Suprapubic skin (tissue), 4 donors: ENCODE measurements at regions not wholly inside any gene's neighbourhood (a gene's known extent, or its start where the extent isn't known, plus 50 kb on each side); places are given as distances from the start of the nearest gene placed in this dataset.

Experiments
- DNase-seq, 2 donors: peaks; one replicate each; pipeline ENCODE4 v3.0.0-alpha.2; 2019; ENCODE audit warnings: low spot score in 2 of 2
- H3K27ac ChIP-seq: fragments of 200-600 bp; sonication (generic); one replicate; pipeline ENCODE4 v1.5.1; 2019
- H3K27me3 ChIP-seq: fragments of 200-600 bp; sonication (generic); one replicate; pipeline ENCODE4 v1.5.1; 2019
- H3K36me3 ChIP-seq: fragments of 200-600 bp; sonication (generic); one replicate; pipeline ENCODE4 v1.5.1; 2019
- H3K4me1 ChIP-seq: fragments of 200-600 bp; sonication (generic); one replicate; pipeline ENCODE4 v1.5.1; 2019
- H3K4me3 ChIP-seq: fragments of 200-600 bp; sonication (generic); one replicate; pipeline ENCODE4 v1.5.1; 2019; ENCODE audit warnings: mild to moderate bottlenecking
- H3K9me3 ChIP-seq: fragments of 200-600 bp; sonication (generic); one replicate; pipeline ENCODE4 v1.5.1; 2019
- EP300 ChIP-seq: sonication (generic); formaldehyde crosslinking; IDR thresholded peaks from one replicate; pipeline ENCODE4 v1.6.1; 2017; ENCODE audit warnings: antibody characterized with exemption
- POLR2A ChIP-seq, 2 donors: fragments of 450-650 bp; IDR thresholded peaks; one replicate each; pipeline ENCODE4 v1.6.1; 2017; ENCODE audit warnings: antibody characterized with exemption in 2 of 2, mild to moderate bottlenecking in 2 of 2, moderate library complexity in 2 of 2
- POLR2AphosphoS5 ChIP-seq, 3 donors: sonication (generic); formaldehyde crosslinking; IDR thresholded peaks; one replicate each; pipeline ENCODE4 v1.6.1; 2017; ENCODE audit warnings: antibody characterized with exemption in 3 of 3
- WGBS: methylation state at CpG from one replicate; pipeline ENCODE4 v1.1.5; 2018; 5-methylcytosine and 5-hydroxymethylcytosine counted together
- TF ChIP-seq, protein P1 (sequence below), 2 donors: fragments of 200-600 bp in 1 of 2; fragments of 450-650 bp in 1 of 2; sonication (generic) in 1 of 2; IDR thresholded peaks; one replicate each; pipeline ENCODE4 v1.5.1; 2016 to 2019; ENCODE audit warnings: antibody characterized with exemption in 2 of 2, mild to moderate bottlenecking in 1 of 2, moderate library complexity in 1 of 2

GRCh38 chr10:88196291-88196690, 332.9 kb downstream of the PTEN start:
- Histone ChIP-seq H3K9me3 (no peaks in the 10 kb centered on the region), H3K27me3 (no peaks in the 10 kb centered on the region), H3K4me3 (no peak overlapping the region), H3K4me1 (peaks cover 14% of the 10 kb centered on the region), H3K36me3 (no peaks in the 10 kb centered on the region), H3K27ac (no peak overlapping the region)
- TF ChIP-seq POLR2A (IDR thresholded peaks at IDR 0.05) (no peak), POLR2AphosphoS5 (IDR thresholded peaks at IDR 0.05) (no peak), EP300 (no peak)
- TF ChIP-seq, protein P1, sequence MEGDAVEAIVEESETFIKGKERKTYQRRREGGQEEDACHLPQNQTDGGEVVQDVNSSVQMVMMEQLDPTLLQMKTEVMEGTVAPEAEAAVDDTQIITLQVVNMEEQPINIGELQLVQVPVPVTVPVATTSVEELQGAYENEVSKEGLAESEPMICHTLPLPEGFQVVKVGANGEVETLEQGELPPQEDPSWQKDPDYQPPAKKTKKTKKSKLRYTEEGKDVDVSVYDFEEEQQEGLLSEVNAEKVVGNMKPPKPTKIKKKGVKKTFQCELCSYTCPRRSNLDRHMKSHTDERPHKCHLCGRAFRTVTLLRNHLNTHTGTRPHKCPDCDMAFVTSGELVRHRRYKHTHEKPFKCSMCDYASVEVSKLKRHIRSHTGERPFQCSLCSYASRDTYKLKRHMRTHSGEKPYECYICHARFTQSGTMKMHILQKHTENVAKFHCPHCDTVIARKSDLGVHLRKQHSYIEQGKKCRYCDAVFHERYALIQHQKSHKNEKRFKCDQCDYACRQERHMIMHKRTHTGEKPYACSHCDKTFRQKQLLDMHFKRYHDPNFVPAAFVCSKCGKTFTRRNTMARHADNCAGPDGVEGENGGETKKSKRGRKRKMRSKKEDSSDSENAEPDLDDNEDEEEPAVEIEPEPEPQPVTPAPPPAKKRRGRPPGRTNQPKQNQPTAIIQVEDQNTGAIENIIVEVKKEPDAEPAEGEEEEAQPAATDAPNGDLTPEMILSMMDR (IDR thresholded peaks at IDR 0.05): no peak
- 52% methylated on average over 1 of the region's 1 CpG for WGBS
- DNase-seq: no peak

GRCh38 chr10:88198023-88198422, 334.6 kb downstream of the PTEN start:
- whole genome bisulfite sequencing: 86% methylated on average over 3 of the region's 3 CpGs

DNA sequence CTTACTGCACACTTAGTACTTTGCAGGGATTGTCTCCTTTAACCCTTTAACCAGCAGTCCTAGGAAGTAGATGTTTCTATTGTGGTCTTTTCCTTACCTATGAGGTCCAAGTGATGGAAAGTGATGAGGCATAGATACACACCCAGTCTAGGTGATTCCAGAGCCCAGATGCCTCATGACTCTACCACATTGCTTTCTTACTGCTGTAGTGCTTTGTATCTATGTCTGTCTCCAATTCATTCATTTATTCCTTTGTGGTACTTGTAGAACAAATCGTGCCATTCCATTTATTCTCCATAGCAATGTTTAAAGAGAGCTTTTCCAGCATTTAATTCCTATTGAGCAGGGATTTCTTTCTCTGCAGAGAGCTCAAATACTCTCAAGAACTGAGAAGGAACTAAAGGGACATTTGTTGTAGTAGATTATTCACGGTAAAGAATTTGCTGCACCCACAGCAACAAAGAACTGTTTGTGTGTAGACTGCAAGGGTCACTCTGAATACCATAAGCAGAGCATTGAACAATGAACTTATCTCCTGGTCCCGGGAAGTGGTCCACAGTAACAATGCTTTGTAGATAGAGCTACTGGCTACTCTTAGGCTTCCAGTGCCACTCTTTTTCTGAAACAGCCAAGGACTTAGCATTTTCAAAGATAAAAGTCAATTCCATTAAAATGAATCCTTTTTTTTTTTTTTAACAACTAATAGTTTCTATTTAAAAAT, 337.0 kb downstream of the PTEN start:
- H3K4me1 ChIP-seq: peaks cover 4% of the 10 kb centered on the region
- H3K9me3 ChIP-seq: no peaks in the 10 kb centered on the region
- TF ChIP-seq EP300: no peak
- no peak for TF ChIP-seq POLR2A (IDR thresholded peaks at IDR 0.05)
- no peak for TF ChIP-seq POLR2AphosphoS5 (IDR thresholded peaks at IDR 0.05)
- TF ChIP-seq, protein P1 (IDR thresholded peaks at IDR 0.05): no peak
- H3K4me3 ChIP-seq: no peak overlapping the region
- 86% methylated on average over 3 of the region's 3 CpGs for WGBS
- H3K27me3 ChIP-seq: no peaks in the 10 kb centered on the region
- DNase-seq: no peak
- no peak overlapping the region for H3K27ac ChIP-seq
- H3K36me3 ChIP-seq: no peaks in the 10 kb centered on the region

More at GRCh38 chr10:88198023-88198422, 334.6 kb downstream of the PTEN start:
- Histone ChIP-seq H3K27ac (no peak overlapping the region), H3K9me3 (no peaks in the 10 kb centered on the region), H3K36me3 (no peaks in the 10 kb centered on the region), H3K27me3 (no peaks in the 10 kb centered on the region), H3K4me3 (no peak overlapping the region), H3K4me1 (peaks cover 14% of the 10 kb centered on the region)
- TF ChIP-seq POLR2A (IDR thresholded peaks at IDR 0.05) (no peak), POLR2AphosphoS5 (IDR thresholded peaks at IDR 0.05) (no peak), EP300 (no peak)
- TF ChIP-seq, protein P1 (IDR thresholded peaks at IDR 0.05): no peak
- DNase-seq: no peak

DNA sequence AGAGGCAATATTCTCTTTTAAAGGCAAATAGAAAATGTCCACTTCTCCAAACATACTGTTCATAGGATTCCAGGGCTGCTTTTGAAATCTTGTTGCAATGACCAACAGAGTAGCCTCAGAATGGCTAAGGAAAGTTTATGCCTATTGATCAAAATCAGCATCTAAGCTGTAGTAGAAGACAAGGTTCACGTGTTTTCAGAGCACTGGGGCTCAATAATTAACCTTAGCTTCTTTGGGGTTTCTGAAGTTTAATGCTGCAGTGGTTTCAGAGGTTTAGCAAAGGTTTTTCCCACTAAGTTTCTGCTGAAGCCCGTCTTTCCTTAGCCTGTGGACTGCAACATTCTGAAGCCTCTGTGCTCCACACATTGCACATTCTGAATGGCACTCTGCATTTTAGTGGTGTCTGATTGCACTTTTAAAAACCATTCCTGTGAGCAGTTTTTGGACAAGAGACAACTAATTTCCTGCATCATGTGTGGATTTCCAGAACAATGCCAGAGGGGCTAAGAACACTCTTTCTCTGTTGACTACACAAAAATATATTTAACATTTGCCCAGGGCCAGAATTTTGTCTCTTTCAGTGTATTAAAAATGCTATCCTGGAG, 342.5 kb downstream of the PTEN start:
- Histone ChIP-seq H3K4me3 (no peak overlapping the region), H3K27me3 (no peaks in the 10 kb centered on the region), H3K36me3 (no peaks in the 10 kb centered on the region), H3K4me1 (peaks cover 7% of the 10 kb centered on the region), H3K27ac (no peak overlapping the region), H3K9me3 (no peaks in the 10 kb centered on the region)
- 82% methylated on average over 2 of the region's 2 CpGs for WGBS
- DNase-seq: no peak
- TF ChIP-seq, protein P1 (IDR thresholded peaks at IDR 0.05): no peak
- TF ChIP-seq EP300 (no peak), POLR2AphosphoS5 (IDR thresholded peaks at IDR 0.05) (no peak)

- Histone ChIP-seq H3K9me3 (no peaks in the 10 kb centered on the region), H3K36me3 (no peaks in the 10 kb centered on the region), H3K27me3 (no peaks in the 10 kb centered on the region), H3K27ac (no peak overlapping the region), H3K4me1 (peaks cover 12% of the 10 kb centered on the region), H3K4me3 (no peak overlapping the region)
- TF ChIP-seq, protein P1 (IDR thresholded peaks at IDR 0.05): no peak
- TF ChIP-seq POLR2A (IDR thresholded peaks at IDR 0.05): no peak
- TF ChIP-seq EP300: no peak
- no peak for TF ChIP-seq POLR2AphosphoS5 (IDR thresholded peaks at IDR 0.05)
- WGBS: 54% methylated on average over 3 of the region's 3 CpGs
- DNase-seq: no peak
Measured at GRCh38 chr10:88207121-88207546, 343.7 kb downstream of the PTEN start.
